ENCODE measurements at regions not wholly inside any gene's neighbourhood (a gene's known extent, or its start where the extent isn't known, plus 50 kb on each side); places are given as distances from the start of the nearest gene placed in this dataset.
A peak's percentile ranks its signal among the peaks of the same experiment; 100 is the strongest.

GRCh38 chr13:40391788-40392187 is 274.7 kb downstream of the FOXO1 start:
- no peak overlapping the region for H3K4me3 ChIP-seq
- intact Hi-C loops (cut with DNase I; ENCODE audit: low total_unique reads), result no loop called here
- H3K27ac ChIP-seq, result no peak overlapping the region
- no peak for DNase-seq (ENCODE audit: low spot score in 2 of 2)
- no peak for TF ChIP-seq POLR2A (IDR thresholded peaks at IDR 0.05)
- no peak for TF ChIP-seq CTCF (IDR thresholded peaks at IDR 0.05)
- no peak for TF ChIP-seq POLR2AphosphoS5 (IDR thresholded peaks at IDR 0.05)
- no peaks in the 10 kb centered on the region for H3K4me1 ChIP-seq
- no peaks in the 10 kb centered on the region for H3K36me3 ChIP-seq
- no peaks in the 10 kb centered on the region for H3K9me3 ChIP-seq
- H3K27me3 ChIP-seq, result no peaks in the 10 kb centered on the region

GRCh38 chr13:40394304-40394985 is 272.0 kb downstream of the FOXO1 start:
- Histone ChIP-seq H3K4me1 (no peaks in the 10 kb centered on the region), H3K9me3 (no peaks in the 10 kb centered on the region), H3K27me3 (no peaks in the 10 kb centered on the region), H3K36me3 (no peaks in the 10 kb centered on the region), H3K4me3 (no peak overlapping the region), H3K27ac (no peak overlapping the region)
- no peak for DNase-seq (ENCODE audit: low spot score in 2 of 2)
- intact Hi-C loops (cut with DNase I; ENCODE audit: low total_unique reads), result no loop called here
- TF ChIP-seq POLR2AphosphoS5 (IDR thresholded peaks at IDR 0.05), result no peak
- no peak for TF ChIP-seq CTCF (IDR thresholded peaks at IDR 0.05)

GRCh38 chr13:40398065-40398464 is 268.4 kb downstream of the FOXO1 start:
- H3K27ac ChIP-seq, result no peak overlapping the region
- no peaks in the 10 kb centered on the region for H3K27me3 ChIP-seq
- no peak overlapping the region for H3K4me3 ChIP-seq
- DNase-seq (ENCODE audit: low spot score in 2 of 2), result no peak
- H3K9me3 ChIP-seq, result no peaks in the 10 kb centered on the region
- TF ChIP-seq CTCF (IDR thresholded peaks at IDR 0.05) (no peak), POLR2A (IDR thresholded peaks at IDR 0.05) (no peak), POLR2AphosphoS5 (IDR thresholded peaks at IDR 0.05) (no peak)
- intact Hi-C loops (cut with DNase I; ENCODE audit: low total_unique reads), result no loop called here
- H3K36me3 ChIP-seq, result no peaks in the 10 kb centered on the region
- H3K4me1 ChIP-seq, result peaks cover 0 to 5% of the 10 kb centered on the region in 2 donors

- Histone ChIP-seq H3K27ac (no peak overlapping the region), H3K36me3 (no peaks in the 10 kb centered on the region), H3K27me3 (no peaks in the 10 kb centered on the region), H3K4me3 (no peak overlapping the region), H3K4me1 (peaks cover 0 to 5% of the 10 kb centered on the region in 2 donors), H3K9me3 (no peaks in the 10 kb centered on the region)
- DNase-seq (ENCODE audit: low spot score in 2 of 2), result no peak
- TF ChIP-seq POLR2AphosphoS5 (IDR thresholded peaks at IDR 0.05) (no peak), CTCF (IDR thresholded peaks at IDR 0.05) (no peak), POLR2A (IDR thresholded peaks at IDR 0.05) (no peak)
- intact Hi-C loops (cut with DNase I; ENCODE audit: low total_unique reads), result no loop called here
Observed at GRCh38 chr13:40399756-40400155, 266.7 kb downstream of the FOXO1 start.

GRCh38 chr13:40401911-40402776 is 264.3 kb downstream of the FOXO1 start:
- H3K9me3 ChIP-seq, result no peaks in the 10 kb centered on the region
- no peaks in the 10 kb centered on the region for H3K27me3 ChIP-seq
- no peaks in the 10 kb centered on the region for H3K36me3 ChIP-seq
- peak overlapping the region in 2 of 3 donors; percentile 17 to 40 for H3K4me3 ChIP-seq
- intact Hi-C loops (cut with DNase I; ENCODE audit: low total_unique reads), result no loop called here
- DNase-seq (ENCODE audit: low spot score in 2 of 2), result peak; percentile 81 to 84
- peak overlapping the region; percentile 31 to 73 for H3K27ac ChIP-seq
- TF ChIP-seq POLR2A (IDR thresholded peaks at IDR 0.05), result no peak
- TF ChIP-seq CTCF (IDR thresholded peaks at IDR 0.05), result no peak
- TF ChIP-seq POLR2AphosphoS5 (IDR thresholded peaks at IDR 0.05), result peak; percentile 47 to 89 (median 82)
- peaks cover 0 to 5% of the 10 kb centered on the region in 2 donors for H3K4me1 ChIP-seq

Data from breast epithelium (tissue), 4 donors.